ENCODE measurements at regions not wholly inside any gene's neighbourhood (a gene's known extent, or its start where the extent isn't known, plus 50 kb on each side); places are given as distances from the start of the nearest gene placed in this dataset.

GRCh38 chrX:88655460-88655859 is 91.6 kb upstream of the CPXCR1 start:
- no peak for TF ChIP-seq CTCF (IDR thresholded peaks at IDR 0.05; ENCODE audit: low read depth, low read length, missing input control)
- TF ChIP-seq YY1 (IDR thresholded peaks at IDR 0.05) = no peak
- no peak for TF ChIP-seq MAX (IDR thresholded peaks at IDR 0.05)
- no peak for TF ChIP-seq ATF3 (IDR thresholded peaks at IDR 0.05)

All from liver (tissue), 3 donors.